ENCODE measurements at regions not wholly inside any gene's neighbourhood (a gene's known extent, or its start where the extent isn't known, plus 50 kb on each side); places are given as distances from the start of the nearest gene placed in this dataset.
A peak's percentile ranks its signal among the peaks of the same experiment; 100 is the strongest.

DNA sequence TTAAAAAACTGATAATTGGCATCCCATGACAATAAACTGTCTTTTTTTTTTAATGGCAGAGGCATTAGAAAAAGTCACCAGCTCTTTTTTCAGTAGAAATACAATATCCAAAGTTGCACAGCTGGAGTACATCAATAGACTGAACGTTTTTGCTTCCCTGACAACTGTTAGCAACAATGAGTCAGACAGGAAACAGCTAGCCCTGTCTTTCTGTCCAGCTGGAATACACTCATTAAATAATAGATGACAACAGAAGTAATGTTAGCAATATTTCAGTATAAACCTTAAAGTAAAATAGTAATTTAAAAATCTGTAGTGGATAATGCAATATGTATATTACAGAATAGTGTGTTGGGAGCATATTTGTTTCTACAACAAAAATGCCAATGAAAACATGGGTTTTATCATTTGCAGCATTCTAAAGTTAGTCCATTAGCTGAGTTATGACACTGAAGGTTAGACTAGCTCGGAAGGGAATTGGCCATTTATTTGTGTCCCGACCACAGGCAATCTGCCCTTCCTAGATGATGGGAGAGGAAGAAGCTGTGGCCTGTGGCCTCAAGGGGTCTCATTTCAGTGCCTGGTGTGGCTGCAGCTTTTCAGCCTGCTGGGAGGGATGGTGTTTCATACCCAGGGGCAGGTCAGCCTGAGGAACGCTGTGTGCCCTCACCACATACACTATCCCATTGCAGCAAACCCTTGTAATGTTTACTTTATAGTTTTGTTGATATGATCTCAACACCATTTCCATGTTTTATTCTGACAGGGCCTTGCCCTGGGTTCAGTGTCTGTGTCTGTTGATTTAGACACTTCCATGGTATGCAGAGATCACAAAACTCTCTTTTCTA lies 173.3 kb downstream of the SLC16A9 start:
- DNase-seq (no peak), ATAC-seq (peak; percentile 84)
- TF ChIP-seq, protein P1, sequence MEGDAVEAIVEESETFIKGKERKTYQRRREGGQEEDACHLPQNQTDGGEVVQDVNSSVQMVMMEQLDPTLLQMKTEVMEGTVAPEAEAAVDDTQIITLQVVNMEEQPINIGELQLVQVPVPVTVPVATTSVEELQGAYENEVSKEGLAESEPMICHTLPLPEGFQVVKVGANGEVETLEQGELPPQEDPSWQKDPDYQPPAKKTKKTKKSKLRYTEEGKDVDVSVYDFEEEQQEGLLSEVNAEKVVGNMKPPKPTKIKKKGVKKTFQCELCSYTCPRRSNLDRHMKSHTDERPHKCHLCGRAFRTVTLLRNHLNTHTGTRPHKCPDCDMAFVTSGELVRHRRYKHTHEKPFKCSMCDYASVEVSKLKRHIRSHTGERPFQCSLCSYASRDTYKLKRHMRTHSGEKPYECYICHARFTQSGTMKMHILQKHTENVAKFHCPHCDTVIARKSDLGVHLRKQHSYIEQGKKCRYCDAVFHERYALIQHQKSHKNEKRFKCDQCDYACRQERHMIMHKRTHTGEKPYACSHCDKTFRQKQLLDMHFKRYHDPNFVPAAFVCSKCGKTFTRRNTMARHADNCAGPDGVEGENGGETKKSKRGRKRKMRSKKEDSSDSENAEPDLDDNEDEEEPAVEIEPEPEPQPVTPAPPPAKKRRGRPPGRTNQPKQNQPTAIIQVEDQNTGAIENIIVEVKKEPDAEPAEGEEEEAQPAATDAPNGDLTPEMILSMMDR (IDR thresholded peaks at IDR 0.05): no peak
- H3K27ac ChIP-seq: peak overlapping the region; percentile 82
- no peaks in the 10 kb centered on the region for H3K27me3 ChIP-seq
- no peak overlapping the region for H3K4me3 ChIP-seq
- H3K36me3 ChIP-seq: no peaks in the 10 kb centered on the region
- peaks cover 19% of the 10 kb centered on the region for H3K4me1 ChIP-seq
- H3K9me3 ChIP-seq: no peaks in the 10 kb centered on the region
- intact Hi-C loops (cut with DNase I): no loop called here

DNA sequence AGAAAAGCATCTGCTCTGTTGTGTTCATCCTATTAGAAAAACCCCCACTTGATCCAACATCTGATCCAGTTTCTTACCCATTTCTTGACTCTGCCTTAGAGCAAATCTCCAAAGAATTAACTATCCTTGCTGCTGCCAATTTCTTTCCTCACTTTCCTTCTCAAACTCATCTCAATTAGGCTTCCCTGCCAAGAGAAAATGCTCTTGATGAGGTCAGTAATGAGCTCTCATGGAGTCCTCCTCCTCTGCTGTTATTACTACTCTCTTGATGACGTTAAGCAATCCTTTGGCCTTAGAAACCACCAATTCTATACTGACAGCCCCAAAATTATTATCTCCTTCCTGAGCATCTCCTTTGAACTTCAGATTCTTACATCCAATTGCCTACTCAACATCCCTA lies 162.0 kb upstream of the FAM13C start:
- Histone ChIP-seq H3K36me3 (no peaks in the 10 kb centered on the region), H3K4me3 (no peak overlapping the region), H3K27me3 (no peaks in the 10 kb centered on the region), H3K9me3 (no peaks in the 10 kb centered on the region), H3K27ac (no peak overlapping the region), H3K4me1 (no peaks in the 10 kb centered on the region)
- intact Hi-C loops (cut with DNase I): no loop called here
- TF ChIP-seq, protein P1 (IDR thresholded peaks at IDR 0.05): no peak
- ATAC-seq (no peak), DNase-seq (no peak)

DNA sequence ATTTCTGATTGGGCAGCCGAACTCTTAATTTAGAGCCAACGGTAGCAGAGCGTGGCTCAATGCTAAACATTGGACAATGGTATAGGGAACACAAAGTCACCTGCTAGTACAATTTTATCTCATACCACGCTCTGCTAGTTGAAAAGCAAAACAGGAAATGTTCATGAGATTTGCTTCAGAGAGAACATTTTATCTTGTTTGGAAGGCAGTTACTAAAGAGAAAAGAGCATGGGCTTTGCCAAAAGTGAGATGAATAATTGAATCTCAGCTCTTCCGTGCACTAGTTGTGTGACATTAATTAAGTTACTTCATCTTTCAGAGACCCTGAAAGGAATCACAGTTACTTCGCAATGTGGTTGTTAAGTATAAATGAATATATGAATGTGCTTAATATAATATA lies 161.5 kb upstream of the FAM13C start:
- no peaks in the 10 kb centered on the region for H3K36me3 ChIP-seq
- H3K27ac ChIP-seq: no peak overlapping the region
- DNase-seq (no peak), ATAC-seq (no peak)
- no peak overlapping the region for H3K4me3 ChIP-seq
- H3K27me3 ChIP-seq: no peaks in the 10 kb centered on the region
- no peaks in the 10 kb centered on the region for H3K9me3 ChIP-seq
- intact Hi-C loops (cut with DNase I): no loop called here
- no peaks in the 10 kb centered on the region for H3K4me1 ChIP-seq
- TF ChIP-seq, protein P1 (IDR thresholded peaks at IDR 0.05): no peak

DNA sequence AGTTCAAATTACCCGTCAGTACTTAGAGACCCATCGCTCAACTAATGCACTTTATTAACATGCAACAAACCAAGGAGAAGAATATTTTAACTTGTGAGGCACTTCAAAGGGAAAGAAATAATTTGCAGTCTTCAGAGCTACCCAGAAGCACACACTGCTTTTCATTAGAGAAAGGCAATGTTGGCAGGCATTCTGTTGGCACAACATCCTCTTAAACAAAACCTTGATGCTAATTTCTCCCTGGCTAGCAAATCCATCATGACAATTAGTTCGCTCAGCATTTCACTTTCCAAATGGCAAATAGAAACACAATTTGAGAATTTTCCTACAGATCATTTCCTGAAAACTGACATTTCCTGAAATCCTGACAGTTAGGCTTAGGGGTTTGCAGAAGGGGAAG lies 155.6 kb upstream of the FAM13C start:
- Histone ChIP-seq H3K9me3 (no peaks in the 10 kb centered on the region), H3K36me3 (no peaks in the 10 kb centered on the region), H3K27me3 (no peaks in the 10 kb centered on the region), H3K27ac (no peak overlapping the region), H3K4me3 (no peak overlapping the region), H3K4me1 (no peaks in the 10 kb centered on the region)
- no peak for ATAC-seq
- no peak for DNase-seq
- intact Hi-C loops (cut with DNase I): no loop called here
- TF ChIP-seq, protein P1 (IDR thresholded peaks at IDR 0.05): no peak

DNA sequence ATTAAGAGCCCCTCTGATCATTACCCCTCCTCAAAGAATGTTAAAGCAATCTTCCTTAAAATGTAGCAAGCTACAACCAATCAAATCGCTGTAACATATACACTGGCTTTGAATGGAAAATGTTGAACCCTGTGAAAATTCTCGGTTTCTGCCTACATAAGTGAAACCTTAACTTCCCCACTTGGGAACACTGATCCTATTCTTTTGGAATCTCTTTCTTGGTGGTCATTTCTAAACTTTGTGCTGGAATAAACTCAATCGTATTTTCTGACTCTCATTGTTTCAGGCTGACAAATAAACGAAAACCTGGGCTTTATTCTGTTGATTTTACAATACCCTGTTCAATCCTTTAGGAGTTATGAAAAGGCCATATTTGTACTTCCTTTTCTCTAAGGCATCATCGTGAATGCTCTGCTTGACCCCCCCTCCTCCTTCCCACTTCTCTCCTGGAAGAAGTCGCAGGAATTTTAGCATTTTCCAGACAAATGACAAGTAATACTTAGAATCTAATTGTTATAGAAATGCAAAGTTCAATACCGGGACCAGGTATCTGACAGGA lies 155.1 kb upstream of the FAM13C start:
- TF ChIP-seq, protein P1 (IDR thresholded peaks at IDR 0.05): no peak
- Histone ChIP-seq H3K27me3 (no peaks in the 10 kb centered on the region), H3K4me3 (no peak overlapping the region), H3K4me1 (no peaks in the 10 kb centered on the region), H3K9me3 (no peaks in the 10 kb centered on the region), H3K27ac (no peak overlapping the region), H3K36me3 (no peaks in the 10 kb centered on the region)
- intact Hi-C loops (cut with DNase I): no loop called here
- ATAC-seq (no peak), DNase-seq (no peak)

All from upper lobe of right lung (tissue), 1 donor.